ENCODE measurements at regions not wholly inside any gene's neighbourhood (a gene's known extent, or its start where the extent isn't known, plus 50 kb on each side); places are given as distances from the start of the nearest gene placed in this dataset.

DNA sequence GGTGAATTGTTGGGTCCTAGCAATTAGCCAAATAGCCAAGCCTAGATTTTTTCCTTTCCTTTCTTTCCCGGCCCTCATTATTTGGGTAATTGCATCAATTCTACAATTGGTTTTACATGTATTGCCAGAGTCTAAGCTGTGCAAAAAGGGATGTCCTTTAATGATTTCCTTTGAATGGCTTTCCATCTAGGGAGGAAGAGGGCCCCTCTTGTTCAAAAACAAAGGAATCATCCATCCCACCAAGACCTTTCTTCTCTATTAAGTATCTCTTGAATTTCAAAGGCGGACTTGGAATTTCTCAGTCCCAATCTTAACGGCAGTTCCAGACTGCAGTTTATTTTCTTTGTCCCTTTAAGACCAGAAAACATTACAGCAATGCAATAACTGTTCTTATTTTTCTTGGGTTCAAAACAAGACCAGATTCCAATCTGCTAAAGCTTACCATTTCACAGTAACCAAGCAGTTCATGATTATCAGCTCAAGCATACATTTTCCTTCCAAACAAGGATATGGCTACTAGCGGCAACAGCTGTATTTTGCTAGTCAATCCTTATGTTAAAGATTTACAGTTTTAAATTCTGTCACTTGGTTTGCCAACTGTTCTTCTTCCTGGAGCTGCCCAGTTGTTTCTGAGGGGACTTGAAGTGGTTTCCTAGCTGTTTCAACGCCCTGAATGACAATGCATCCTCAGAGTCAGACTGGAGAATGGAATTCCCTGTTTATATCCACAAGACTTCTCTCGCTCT, 91.4 kb upstream of the LRIG1 start:
- TF ChIP-seq, protein P1, sequence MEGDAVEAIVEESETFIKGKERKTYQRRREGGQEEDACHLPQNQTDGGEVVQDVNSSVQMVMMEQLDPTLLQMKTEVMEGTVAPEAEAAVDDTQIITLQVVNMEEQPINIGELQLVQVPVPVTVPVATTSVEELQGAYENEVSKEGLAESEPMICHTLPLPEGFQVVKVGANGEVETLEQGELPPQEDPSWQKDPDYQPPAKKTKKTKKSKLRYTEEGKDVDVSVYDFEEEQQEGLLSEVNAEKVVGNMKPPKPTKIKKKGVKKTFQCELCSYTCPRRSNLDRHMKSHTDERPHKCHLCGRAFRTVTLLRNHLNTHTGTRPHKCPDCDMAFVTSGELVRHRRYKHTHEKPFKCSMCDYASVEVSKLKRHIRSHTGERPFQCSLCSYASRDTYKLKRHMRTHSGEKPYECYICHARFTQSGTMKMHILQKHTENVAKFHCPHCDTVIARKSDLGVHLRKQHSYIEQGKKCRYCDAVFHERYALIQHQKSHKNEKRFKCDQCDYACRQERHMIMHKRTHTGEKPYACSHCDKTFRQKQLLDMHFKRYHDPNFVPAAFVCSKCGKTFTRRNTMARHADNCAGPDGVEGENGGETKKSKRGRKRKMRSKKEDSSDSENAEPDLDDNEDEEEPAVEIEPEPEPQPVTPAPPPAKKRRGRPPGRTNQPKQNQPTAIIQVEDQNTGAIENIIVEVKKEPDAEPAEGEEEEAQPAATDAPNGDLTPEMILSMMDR (IDR thresholded peaks at IDR 0.05 in 2 of 3, conservative IDR thresholded peaks at IDR 0.05 in 1 of 3; ENCODE audit: borderline replicate concordance in 1 of 3, insufficient read depth in 1 of 3, low read depth in 2 of 3, low read length in 2 of 3), result no peak
- no peak for TF ChIP-seq POLR2A (IDR thresholded peaks at IDR 0.05; ENCODE audit: borderline replicate concordance, extremely low read depth, insufficient read depth, insufficient read length)
- no peak for TF ChIP-seq TCF7L2 (IDR thresholded peaks at IDR 0.05; ENCODE audit: borderline replicate concordance, extremely low read depth, insufficient read depth, insufficient read length)
- TF ChIP-seq, protein P2, sequence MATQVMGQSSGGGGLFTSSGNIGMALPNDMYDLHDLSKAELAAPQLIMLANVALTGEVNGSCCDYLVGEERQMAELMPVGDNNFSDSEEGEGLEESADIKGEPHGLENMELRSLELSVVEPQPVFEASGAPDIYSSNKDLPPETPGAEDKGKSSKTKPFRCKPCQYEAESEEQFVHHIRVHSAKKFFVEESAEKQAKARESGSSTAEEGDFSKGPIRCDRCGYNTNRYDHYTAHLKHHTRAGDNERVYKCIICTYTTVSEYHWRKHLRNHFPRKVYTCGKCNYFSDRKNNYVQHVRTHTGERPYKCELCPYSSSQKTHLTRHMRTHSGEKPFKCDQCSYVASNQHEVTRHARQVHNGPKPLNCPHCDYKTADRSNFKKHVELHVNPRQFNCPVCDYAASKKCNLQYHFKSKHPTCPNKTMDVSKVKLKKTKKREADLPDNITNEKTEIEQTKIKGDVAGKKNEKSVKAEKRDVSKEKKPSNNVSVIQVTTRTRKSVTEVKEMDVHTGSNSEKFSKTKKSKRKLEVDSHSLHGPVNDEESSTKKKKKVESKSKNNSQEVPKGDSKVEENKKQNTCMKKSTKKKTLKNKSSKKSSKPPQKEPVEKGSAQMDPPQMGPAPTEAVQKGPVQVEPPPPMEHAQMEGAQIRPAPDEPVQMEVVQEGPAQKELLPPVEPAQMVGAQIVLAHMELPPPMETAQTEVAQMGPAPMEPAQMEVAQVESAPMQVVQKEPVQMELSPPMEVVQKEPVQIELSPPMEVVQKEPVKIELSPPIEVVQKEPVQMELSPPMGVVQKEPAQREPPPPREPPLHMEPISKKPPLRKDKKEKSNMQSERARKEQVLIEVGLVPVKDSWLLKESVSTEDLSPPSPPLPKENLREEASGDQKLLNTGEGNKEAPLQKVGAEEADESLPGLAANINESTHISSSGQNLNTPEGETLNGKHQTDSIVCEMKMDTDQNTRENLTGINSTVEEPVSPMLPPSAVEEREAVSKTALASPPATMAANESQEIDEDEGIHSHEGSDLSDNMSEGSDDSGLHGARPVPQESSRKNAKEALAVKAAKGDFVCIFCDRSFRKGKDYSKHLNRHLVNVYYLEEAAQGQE (IDR thresholded peaks at IDR 0.05; ENCODE audit: low read depth), result no peak
- no peak for TF ChIP-seq ELF1 (IDR thresholded peaks at IDR 0.05; ENCODE audit: borderline replicate concordance, low read depth)
- no peak for TF ChIP-seq ZNF274 (IDR thresholded peaks at IDR 0.05; ENCODE audit: low read depth, low read length)
- TF ChIP-seq SIN3A (IDR thresholded peaks at IDR 0.05; ENCODE audit: low read depth), result no peak
- no peak for TF ChIP-seq FOSL1 (IDR thresholded peaks at IDR 0.05; ENCODE audit: low read depth)

All from HCT116 (cell line).